Breast epithelium (tissue), 4 donors: ENCODE measurements at regions not wholly inside any gene's neighbourhood (a gene's known extent, or its start where the extent isn't known, plus 50 kb on each side); places are given as distances from the start of the nearest gene placed in this dataset.

Source experiments
- DNase-seq, 2 donors: peaks; one replicate each; pipeline ENCODE4 v3.0.0-alpha.2; 2019; ENCODE audit warnings: low spot score in 2 of 2
- H3K27ac ChIP-seq, 2 donors: fragments of 200-600 bp; sonication (generic) in 1 of 2; one replicate each; pipeline ENCODE4 v1.5.1; 2016 to 2019; ENCODE audit warnings: mild to moderate bottlenecking in 1 of 2
- H3K27me3 ChIP-seq, 2 donors: fragments of 200-600 bp; sonication (generic) in 1 of 2; one replicate each; pipeline versions ENCODE4 v1.5.1 to v1.6.0; 2017 to 2019; ENCODE audit warnings: control low read depth in 1 of 2, mild to moderate bottlenecking in 1 of 2
- H3K36me3 ChIP-seq: fragments of 200-600 bp; one replicate; pipeline ENCODE4 v1.5.1; 2019
- H3K4me1 ChIP-seq, 2 donors: fragments of 200-600 bp; sonication (generic); one replicate each; pipeline ENCODE4 v1.5.1; 2016 to 2019; ENCODE audit warnings: control low read depth in 1 of 2
- H3K4me3 ChIP-seq, 3 donors: fragments of 200-600 bp; sonication (generic); 1 replicate in 2 of 3; 2 replicates in 1 of 3; pipeline ENCODE4 v1.5.1; 2016 to 2019; ENCODE audit warnings: mild to moderate bottlenecking in 3 of 3, moderate library complexity in 2 of 3
- H3K9me3 ChIP-seq, 2 donors: fragments of 200-600 bp; sonication (generic) in 1 of 2; one replicate each; pipeline ENCODE4 v1.5.1; 2016 to 2019; ENCODE audit warnings: control low read depth in 1 of 2
- CTCF ChIP-seq, 3 donors: fragments of 450-650 bp; IDR thresholded peaks; one replicate each; pipeline ENCODE4 v1.5.1; 2016 to 2017; ENCODE audit warnings: antibody characterized with exemption in 3 of 3, mild to moderate bottlenecking in 3 of 3, moderate library complexity in 3 of 3
- POLR2A ChIP-seq: fragments of 450-650 bp; IDR thresholded peaks from one replicate; pipeline ENCODE4 v1.6.1; 2016; ENCODE audit warnings: antibody characterized with exemption, mild to moderate bottlenecking, moderate library complexity
- POLR2AphosphoS5 ChIP-seq, 3 donors: sonication (generic); formaldehyde crosslinking; IDR thresholded peaks; one replicate each; pipeline ENCODE4 v1.6.1; 2017; ENCODE audit warnings: antibody characterized with exemption in 3 of 3
- intact Hi-C: fragments of 100-400 bp; cut with DNase I; formaldehyde crosslinking; loops from one replicate; pipeline ENCODE4 v1.15.1; 2023; ENCODE audit warnings: low total_unique reads

DNA sequence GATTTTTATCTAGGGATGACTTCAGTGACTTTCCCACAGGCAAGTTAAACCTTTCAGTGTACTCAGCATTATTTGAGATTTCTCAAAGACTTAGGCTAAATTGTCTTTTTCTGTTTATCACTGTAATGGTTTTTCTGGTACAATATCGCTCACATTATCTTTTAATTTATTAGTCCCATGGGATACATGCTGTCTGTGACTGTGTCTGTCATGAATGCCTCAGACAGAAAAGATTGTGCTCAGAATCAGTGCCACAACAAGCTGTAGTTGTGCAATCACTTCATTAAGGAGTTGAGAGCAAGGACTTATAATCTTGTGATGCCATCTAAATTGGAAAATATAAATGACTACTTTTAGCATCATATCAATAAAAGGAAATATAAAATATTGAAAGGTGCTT, 2374.2 kb upstream of the RAG2 start:
- H3K27me3 ChIP-seq = no peaks in the 10 kb centered on the region
- TF ChIP-seq POLR2A (no peak), POLR2AphosphoS5 (IDR thresholded peaks at IDR 0.05) (no peak), CTCF (IDR thresholded peaks at IDR 0.05) (no peak)
- H3K4me1 ChIP-seq = no peaks in the 10 kb centered on the region
- H3K9me3 ChIP-seq = no peaks in the 10 kb centered on the region
- H3K4me3 ChIP-seq = no peak overlapping the region
- no peak for DNase-seq
- H3K27ac ChIP-seq = no peak overlapping the region
- intact Hi-C loops = no loop called here
- H3K36me3 ChIP-seq = no peaks in the 10 kb centered on the region

DNA sequence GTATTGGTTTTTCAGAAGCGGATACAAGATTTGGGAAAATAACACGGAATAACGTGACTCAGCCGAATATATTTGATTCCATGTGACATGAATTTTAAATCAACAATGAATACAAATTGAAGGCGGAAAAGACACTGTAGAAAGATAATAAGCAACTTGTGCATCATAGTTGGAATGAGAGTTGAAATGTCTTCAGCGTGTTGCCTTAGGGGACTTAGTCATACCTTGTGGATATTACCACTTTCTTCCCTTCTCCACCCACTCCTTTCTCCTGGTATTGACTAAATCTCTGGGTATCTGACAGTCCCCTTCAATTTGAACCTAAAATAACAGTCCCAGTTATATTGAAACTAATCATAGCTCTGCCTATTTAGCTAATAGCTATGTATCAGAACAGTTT, 2373.1 kb upstream of the RAG2 start:
- no peaks in the 10 kb centered on the region for H3K36me3 ChIP-seq
- no peak for DNase-seq
- TF ChIP-seq POLR2AphosphoS5 (IDR thresholded peaks at IDR 0.05) (no peak), POLR2A (no peak), CTCF (IDR thresholded peaks at IDR 0.05) (no peak)
- H3K4me3 ChIP-seq = no peak overlapping the region
- H3K9me3 ChIP-seq = no peaks in the 10 kb centered on the region
- intact Hi-C loops = no loop called here
- no peaks in the 10 kb centered on the region for H3K4me1 ChIP-seq
- no peaks in the 10 kb centered on the region for H3K27me3 ChIP-seq
- H3K27ac ChIP-seq = no peak overlapping the region

- DNase-seq = no peak
- no peaks in the 10 kb centered on the region for H3K4me1 ChIP-seq
- H3K36me3 ChIP-seq = no peaks in the 10 kb centered on the region
- no peaks in the 10 kb centered on the region for H3K9me3 ChIP-seq
- TF ChIP-seq POLR2A (no peak), CTCF (IDR thresholded peaks at IDR 0.05) (no peak), POLR2AphosphoS5 (IDR thresholded peaks at IDR 0.05) (no peak)
- H3K4me3 ChIP-seq = no peak overlapping the region
- intact Hi-C loops = no loop called here
- H3K27ac ChIP-seq = no peak overlapping the region
- H3K27me3 ChIP-seq = no peaks in the 10 kb centered on the region
These were observed 2370.9 kb upstream of the RAG2 start for GRCh38 chr11:38968951-38969350.

DNA sequence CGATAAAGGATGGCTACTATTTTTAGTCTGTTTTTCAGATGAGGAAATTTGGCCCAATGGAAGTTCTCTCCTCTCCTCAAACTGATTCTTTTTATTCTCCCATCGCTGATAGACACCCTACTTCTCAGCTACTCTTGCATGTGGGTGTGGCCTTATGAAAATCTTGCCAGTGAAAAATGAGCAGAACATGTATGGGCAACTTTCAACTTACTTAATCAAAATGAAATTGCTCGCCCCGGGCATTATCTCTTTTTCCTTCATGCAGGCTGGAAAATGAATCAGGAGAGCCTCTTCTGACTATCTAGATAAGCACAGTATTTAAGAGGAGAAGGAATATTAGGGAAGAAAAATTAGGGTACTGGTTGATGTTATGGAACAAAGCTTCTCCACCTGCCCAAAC, 2354.7 kb upstream of the RAG2 start:
- no peak for DNase-seq

DNA sequence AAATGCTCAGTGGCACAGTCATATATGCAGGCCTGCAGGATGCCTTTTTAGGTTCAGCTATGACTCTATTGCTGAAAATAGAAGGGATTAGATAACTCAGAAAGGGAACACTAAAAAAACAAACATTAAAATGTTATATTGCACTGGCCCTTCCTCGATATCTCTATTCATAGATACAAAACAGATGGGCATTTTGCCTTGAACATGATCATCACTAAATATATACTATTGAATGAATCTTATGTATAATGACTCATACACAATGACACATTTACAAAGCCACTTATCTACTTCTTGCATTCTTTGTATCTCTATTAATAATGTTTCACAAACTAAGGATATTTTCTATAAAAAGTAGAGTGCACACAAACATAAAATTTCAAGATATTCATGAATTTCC, 2352.8 kb upstream of the RAG2 start:
- Histone ChIP-seq H3K27me3 (no peaks in the 10 kb centered on the region), H3K4me3 (no peak overlapping the region), H3K4me1 (no peaks in the 10 kb centered on the region), H3K36me3 (no peaks in the 10 kb centered on the region), H3K27ac (no peak overlapping the region), H3K9me3 (peaks cover 0 to 13% of the 10 kb centered on the region in 2 donors)
- no peak for TF ChIP-seq POLR2A
- no peak for TF ChIP-seq POLR2AphosphoS5 (IDR thresholded peaks at IDR 0.05)
- no peak for TF ChIP-seq CTCF (IDR thresholded peaks at IDR 0.05)
- intact Hi-C loops = no loop called here
- no peak for DNase-seq

More for the DNA sequence above, 2354.7 kb upstream of the RAG2 start:
- no peak for TF ChIP-seq POLR2AphosphoS5 (IDR thresholded peaks at IDR 0.05)
- no peak overlapping the region for H3K27ac ChIP-seq
- no peaks in the 10 kb centered on the region for H3K4me1 ChIP-seq
- H3K4me3 ChIP-seq = no peak overlapping the region
- intact Hi-C loops = no loop called here
- H3K27me3 ChIP-seq = no peaks in the 10 kb centered on the region
- H3K36me3 ChIP-seq = no peaks in the 10 kb centered on the region
- no peaks in the 10 kb centered on the region for H3K9me3 ChIP-seq

DNA sequence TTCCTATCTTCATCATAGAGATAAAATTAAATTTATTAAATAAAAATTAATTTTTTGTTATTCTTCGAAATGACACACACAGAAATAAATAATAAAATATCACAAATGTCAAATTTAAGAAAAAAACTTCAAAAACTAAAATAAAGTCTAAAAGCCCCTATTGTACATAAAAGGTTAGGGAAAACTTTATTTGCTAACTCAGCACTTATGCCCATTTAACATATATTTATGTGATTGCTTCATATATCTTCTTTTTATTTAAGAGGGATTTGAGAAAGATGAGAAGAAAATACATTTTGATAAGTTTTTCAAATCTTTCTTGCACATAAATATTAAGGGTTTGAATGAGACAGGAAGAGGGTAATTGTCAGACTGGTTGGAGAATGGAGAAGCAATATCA, 2350.4 kb upstream of the RAG2 start:
- H3K9me3 ChIP-seq = peaks cover 0 to 19% of the 10 kb centered on the region in 2 donors
- no peak overlapping the region for H3K27ac ChIP-seq
- no peaks in the 10 kb centered on the region for H3K36me3 ChIP-seq
- no peaks in the 10 kb centered on the region for H3K4me1 ChIP-seq
- no peak for TF ChIP-seq CTCF (IDR thresholded peaks at IDR 0.05)
- TF ChIP-seq POLR2A = no peak
- no peak for TF ChIP-seq POLR2AphosphoS5 (IDR thresholded peaks at IDR 0.05)
- no peak for DNase-seq
- intact Hi-C loops = no loop called here
- no peaks in the 10 kb centered on the region for H3K27me3 ChIP-seq
- H3K4me3 ChIP-seq = no peak overlapping the region
